ENCODE measurements at regions not wholly inside any gene's neighbourhood (a gene's known extent, or its start where the extent isn't known, plus 50 kb on each side); places are given as distances from the start of the nearest gene placed in this dataset.

- Histone ChIP-seq H3K9me3 (no peaks in the 10 kb centered on the region), H3K4me3 (no peak overlapping the region), H3K36me3 (no peaks in the 10 kb centered on the region), H3K4me1 (peaks cover 0 to 4% (median 0%) of the 10 kb centered on the region in 3 donors), H3K27ac (no peak overlapping the region), H3K27me3 (no peaks in the 10 kb centered on the region)
- TF ChIP-seq, protein P1, sequence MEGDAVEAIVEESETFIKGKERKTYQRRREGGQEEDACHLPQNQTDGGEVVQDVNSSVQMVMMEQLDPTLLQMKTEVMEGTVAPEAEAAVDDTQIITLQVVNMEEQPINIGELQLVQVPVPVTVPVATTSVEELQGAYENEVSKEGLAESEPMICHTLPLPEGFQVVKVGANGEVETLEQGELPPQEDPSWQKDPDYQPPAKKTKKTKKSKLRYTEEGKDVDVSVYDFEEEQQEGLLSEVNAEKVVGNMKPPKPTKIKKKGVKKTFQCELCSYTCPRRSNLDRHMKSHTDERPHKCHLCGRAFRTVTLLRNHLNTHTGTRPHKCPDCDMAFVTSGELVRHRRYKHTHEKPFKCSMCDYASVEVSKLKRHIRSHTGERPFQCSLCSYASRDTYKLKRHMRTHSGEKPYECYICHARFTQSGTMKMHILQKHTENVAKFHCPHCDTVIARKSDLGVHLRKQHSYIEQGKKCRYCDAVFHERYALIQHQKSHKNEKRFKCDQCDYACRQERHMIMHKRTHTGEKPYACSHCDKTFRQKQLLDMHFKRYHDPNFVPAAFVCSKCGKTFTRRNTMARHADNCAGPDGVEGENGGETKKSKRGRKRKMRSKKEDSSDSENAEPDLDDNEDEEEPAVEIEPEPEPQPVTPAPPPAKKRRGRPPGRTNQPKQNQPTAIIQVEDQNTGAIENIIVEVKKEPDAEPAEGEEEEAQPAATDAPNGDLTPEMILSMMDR (IDR thresholded peaks at IDR 0.05) = no peak
- TF ChIP-seq POLR2AphosphoS5 (IDR thresholded peaks at IDR 0.05) (no peak), POLR2A (IDR thresholded peaks at IDR 0.05) (no peak), EP300 (IDR thresholded peaks at IDR 0.05) (no peak)
- ATAC-seq = no peak
- WGBS, 2 donors (ENCODE audit: low coverage in 1 of 2) = 52 to 79% methylated on average over 3 of the region's 3 CpGs
Observed at GRCh38 chr3:117281371-117281770, 571.8 kb downstream of the TUSC7 start.

DNA sequence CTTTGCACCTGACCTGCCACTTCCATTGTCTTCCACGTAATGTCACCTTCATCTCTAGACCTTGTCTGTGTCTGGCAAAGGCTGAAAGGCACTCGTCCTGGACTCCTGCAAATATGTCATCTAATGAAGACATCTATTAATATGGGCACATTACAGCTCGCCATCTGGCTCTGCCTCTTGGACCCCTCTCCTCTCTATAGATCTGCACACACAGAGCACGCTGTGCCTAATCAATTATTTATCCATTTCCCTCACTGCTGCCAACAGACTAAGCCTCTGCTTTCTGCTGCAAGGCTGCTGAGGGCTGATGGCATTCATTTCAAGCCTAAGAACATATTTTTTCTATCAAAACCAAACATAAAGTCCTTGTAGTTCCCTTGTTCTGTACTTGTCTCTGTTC is 573.0 kb downstream of the TUSC7 start:
- ATAC-seq = no peak
- TF ChIP-seq, protein P1 (IDR thresholded peaks at IDR 0.05) = no peak
- TF ChIP-seq POLR2AphosphoS5 (IDR thresholded peaks at IDR 0.05) = no peak
- no peak for TF ChIP-seq POLR2A (IDR thresholded peaks at IDR 0.05)
- no peak for TF ChIP-seq EP300 (IDR thresholded peaks at IDR 0.05)
- no peaks in the 10 kb centered on the region for H3K36me3 ChIP-seq
- no peaks in the 10 kb centered on the region for H3K9me3 ChIP-seq
- H3K27me3 ChIP-seq = no peaks in the 10 kb centered on the region
- peaks cover 0 to 4% (median 0%) of the 10 kb centered on the region in 3 donors for H3K4me1 ChIP-seq
- H3K4me3 ChIP-seq = no peak overlapping the region
- H3K27ac ChIP-seq = no peak overlapping the region
- 76 to 94% methylated on average over 2 to 4 of the region's 4 CpGs for WGBS, 2 donors (ENCODE audit: low coverage in 1 of 2)

DNA sequence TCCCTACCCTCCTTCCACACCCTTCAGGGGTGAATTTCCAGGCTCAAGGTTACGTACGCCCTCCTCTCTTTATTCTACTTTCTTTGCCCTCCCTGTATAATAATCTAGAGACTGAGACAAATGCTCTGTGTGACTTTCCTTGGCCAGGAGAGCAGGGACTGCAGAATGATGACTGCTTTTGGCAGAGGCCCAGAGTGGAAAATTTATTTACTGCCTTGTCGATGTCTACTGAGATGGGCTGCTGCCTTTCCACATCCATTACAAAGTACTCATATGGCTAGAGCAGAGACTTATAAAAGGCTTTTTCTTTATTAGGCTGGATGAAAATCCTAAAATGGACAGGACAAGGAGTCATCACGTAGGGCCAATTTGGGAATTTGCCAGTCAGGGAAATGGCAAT is 576.2 kb downstream of the TUSC7 start:
- Histone ChIP-seq H3K27ac (no peak overlapping the region), H3K4me3 (no peak overlapping the region), H3K27me3 (no peaks in the 10 kb centered on the region), H3K4me1 (peaks cover 0 to 4% (median 0%) of the 10 kb centered on the region in 3 donors), H3K36me3 (no peaks in the 10 kb centered on the region), H3K9me3 (no peaks in the 10 kb centered on the region)
- 39 to 40% methylated on average over 4 of the region's 4 CpGs for WGBS, 2 donors (ENCODE audit: low coverage in 1 of 2)
- TF ChIP-seq EP300 (IDR thresholded peaks at IDR 0.05) (no peak), POLR2AphosphoS5 (IDR thresholded peaks at IDR 0.05) (no peak), POLR2A (IDR thresholded peaks at IDR 0.05) (no peak)
- TF ChIP-seq, protein P1 (IDR thresholded peaks at IDR 0.05) = no peak
- no peak for ATAC-seq

GRCh38 chr3:117286488-117286887 is 576.9 kb downstream of the TUSC7 start:
- H3K36me3 ChIP-seq = no peaks in the 10 kb centered on the region
- no peaks in the 10 kb centered on the region for H3K9me3 ChIP-seq
- peaks cover 0 to 4% (median 0%) of the 10 kb centered on the region in 3 donors for H3K4me1 ChIP-seq
- H3K27ac ChIP-seq = no peak overlapping the region
- TF ChIP-seq POLR2A (IDR thresholded peaks at IDR 0.05) (no peak), POLR2AphosphoS5 (IDR thresholded peaks at IDR 0.05) (no peak), EP300 (IDR thresholded peaks at IDR 0.05) (no peak)
- TF ChIP-seq, protein P1 (IDR thresholded peaks at IDR 0.05) = no peak
- no peaks in the 10 kb centered on the region for H3K27me3 ChIP-seq
- no peak for ATAC-seq
- no peak overlapping the region for H3K4me3 ChIP-seq

DNA sequence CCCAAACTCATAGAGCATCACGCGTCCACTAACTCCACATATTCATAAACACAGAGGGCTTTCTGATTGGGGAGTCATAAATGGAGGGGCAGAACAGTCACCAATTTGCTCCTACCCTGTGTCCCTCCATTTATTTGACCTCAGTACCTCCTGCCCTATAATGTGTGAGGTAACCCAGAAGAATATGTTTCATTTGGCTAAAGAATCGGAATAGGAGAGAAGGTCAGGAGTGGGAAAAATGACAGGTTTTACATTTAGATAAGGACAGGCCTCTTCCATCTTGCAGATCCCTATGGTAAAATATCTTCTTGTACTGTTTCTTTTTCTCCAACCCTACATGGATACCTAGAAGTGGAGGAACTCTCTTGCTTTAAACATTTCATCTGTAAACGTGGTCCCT is 578.0 kb downstream of the TUSC7 start:
- Histone ChIP-seq H3K36me3 (no peaks in the 10 kb centered on the region), H3K4me3 (no peak overlapping the region), H3K27ac (no peak overlapping the region), H3K9me3 (no peaks in the 10 kb centered on the region), H3K27me3 (no peaks in the 10 kb centered on the region), H3K4me1 (peaks cover 0 to 4% (median 0%) of the 10 kb centered on the region in 3 donors)
- no peak for TF ChIP-seq POLR2A (IDR thresholded peaks at IDR 0.05)
- 63 to 93% methylated on average over 2 to 3 of the region's 4 CpGs for WGBS, 2 donors (ENCODE audit: low coverage in 1 of 2)
- no peak for ATAC-seq
